GM18508 (cell line): ENCODE measurements at regions not wholly inside any gene's neighbourhood (a gene's known extent, or its start where the extent isn't known, plus 50 kb on each side); places are given as distances from the start of the nearest gene placed in this dataset.
"Not testable (repeated sequence)": the region's sequence is repeated elsewhere in the genome, so short reads cannot be mapped to it uniquely, and the experiment has no call there.

ENCODE experiments used
- ATAC-seq: cut with Tn5 transposase; IDR thresholded peaks from one replicate; pipeline ENCODE4 v1.9.1; 2021; ENCODE audit warnings: moderate number of reproducible peaks; ENCODE audit not compliant: insufficient read depth, unreplicated experiment

DNA sequence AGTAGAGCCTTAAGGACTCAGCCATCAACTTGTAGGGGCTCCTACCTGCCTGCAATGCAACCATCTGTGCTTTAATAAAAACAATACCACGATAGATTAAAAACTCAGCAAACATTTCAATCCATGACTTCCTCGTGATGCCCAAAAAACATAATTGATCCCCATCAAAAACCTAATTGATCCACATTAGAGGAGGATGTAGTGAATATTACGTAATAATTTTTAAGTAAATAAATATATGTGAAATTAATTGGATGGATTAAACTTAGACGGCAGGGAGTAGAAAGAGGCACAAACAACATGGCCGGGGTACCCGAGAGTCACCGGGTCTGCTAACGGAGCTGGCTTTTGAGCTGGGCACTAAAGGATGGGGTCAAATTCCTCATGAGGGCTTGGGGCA lies 87.3 kb downstream of the ARL4C start:
- no peak for ATAC-seq

DNA sequence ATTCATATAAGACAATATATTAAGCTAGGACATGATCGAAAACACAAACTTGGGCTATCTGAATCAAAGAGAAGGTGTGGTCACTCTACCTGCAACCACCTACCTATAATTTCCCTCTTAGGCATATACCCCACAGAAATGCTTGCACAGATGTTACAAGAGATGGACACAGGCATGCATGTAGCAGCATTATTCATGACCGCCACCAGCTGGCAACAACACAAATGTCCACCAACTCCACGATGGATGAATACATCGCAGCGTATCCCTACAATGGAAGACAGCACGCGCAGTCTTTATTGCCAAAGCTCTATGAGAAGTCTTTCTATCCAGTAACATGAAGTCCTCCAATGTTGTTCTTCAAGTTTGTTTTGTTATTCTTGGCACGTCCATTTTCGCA lies 90.8 kb downstream of the ARL4C start:
- no peak for ATAC-seq

DNA sequence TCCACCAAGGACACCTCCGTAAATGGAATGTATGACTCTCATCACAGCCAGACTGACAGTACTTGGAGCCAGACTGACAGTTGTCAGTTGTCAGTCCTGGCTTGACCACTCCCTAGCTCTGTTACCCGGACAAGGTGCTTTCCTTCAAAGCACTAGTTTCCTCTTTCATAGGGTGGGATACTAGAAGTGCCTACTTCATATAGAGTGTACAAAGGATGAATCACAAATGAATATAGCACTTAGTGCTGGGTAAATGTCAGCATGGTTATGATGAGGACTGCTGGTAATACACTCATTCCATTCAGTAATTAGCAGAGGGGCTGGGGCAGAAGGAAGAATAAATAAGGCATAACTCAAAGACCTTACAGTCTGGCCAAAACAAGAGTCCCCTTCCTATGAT lies 91.4 kb downstream of the ARL4C start:
- ATAC-seq = no peak

DNA sequence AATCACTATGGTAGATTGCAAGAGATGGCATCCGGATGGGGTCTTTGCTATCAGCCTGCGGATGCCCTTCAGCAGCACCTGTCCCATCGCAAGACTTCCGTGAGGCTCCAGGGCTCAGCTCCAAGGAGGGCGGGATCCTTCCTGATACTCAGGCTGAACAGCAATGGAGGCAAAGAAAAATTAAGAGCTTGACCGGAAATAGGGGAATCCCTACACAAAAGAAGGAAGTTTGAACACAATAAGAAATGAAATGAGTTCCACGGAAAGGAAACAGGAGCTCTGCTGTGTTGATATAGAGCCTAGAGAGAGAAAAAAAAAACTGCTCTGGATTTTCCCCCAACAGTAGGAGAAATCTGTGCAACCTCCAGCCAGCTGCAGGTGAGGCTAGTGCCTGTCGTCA lies 91.9 kb downstream of the ARL4C start:
- no peak for ATAC-seq

DNA sequence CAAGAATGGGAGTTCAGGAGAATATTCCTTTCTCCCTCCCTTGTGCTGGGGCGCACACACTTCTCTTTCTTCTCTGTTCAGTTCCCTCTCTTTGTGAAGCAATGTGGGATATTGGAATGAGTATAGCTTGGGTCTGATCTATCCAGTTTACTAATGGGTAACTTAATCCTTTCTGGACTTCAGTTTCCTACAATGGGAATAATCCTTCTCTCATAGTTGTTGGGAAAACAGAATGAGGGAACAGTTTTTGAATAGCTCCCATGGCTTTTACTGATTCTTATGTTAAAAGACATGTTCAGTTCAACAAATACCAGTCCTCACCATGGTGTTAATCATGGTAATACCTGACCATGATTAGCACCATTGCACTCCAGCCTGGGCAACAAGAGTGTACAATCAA lies 93.1 kb downstream of the ARL4C start:
- ATAC-seq = no peak

GRCh38 chr2:234403074-234403473 lies 93.8 kb downstream of the ARL4C start:
- no peak for ATAC-seq

DNA sequence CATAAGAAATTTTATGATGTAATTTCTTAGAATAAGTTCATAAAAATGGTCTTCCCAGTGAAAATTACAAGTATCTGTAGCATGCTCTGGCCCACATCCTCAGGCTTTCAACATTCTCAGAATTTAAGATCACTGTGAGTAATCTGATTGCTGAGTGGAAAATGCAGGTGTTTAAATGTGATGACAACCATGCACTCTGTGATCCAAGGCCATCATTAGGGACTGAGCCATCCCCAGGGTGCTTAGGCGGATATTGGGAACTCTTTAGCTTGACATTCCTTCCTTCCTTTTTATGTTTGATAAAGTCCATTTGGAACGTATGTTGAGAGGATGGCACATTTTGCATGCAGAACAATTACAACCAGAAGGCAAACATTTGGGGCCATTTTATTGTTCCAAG lies 95.5 kb downstream of the ARL4C start:
- ATAC-seq = no peak

- ATAC-seq = no peak
Measured at GRCh38 chr2:234399451-234400246, 97.2 kb downstream of the ARL4C start.

GRCh38 chr2:234398531-234398930 lies 98.3 kb downstream of the ARL4C start:
- no peak for ATAC-seq

GRCh38 chr2:234395891-234396420 lies 100.9 kb downstream of the ARL4C start:
- ATAC-seq = no peak

GRCh38 chr2:234394450-234394849 lies 102.4 kb downstream of the ARL4C start:
- ATAC-seq = no peak

GRCh38 chr2:234393354-234393753 lies 103.5 kb downstream of the ARL4C start:
- ATAC-seq = no peak

DNA sequence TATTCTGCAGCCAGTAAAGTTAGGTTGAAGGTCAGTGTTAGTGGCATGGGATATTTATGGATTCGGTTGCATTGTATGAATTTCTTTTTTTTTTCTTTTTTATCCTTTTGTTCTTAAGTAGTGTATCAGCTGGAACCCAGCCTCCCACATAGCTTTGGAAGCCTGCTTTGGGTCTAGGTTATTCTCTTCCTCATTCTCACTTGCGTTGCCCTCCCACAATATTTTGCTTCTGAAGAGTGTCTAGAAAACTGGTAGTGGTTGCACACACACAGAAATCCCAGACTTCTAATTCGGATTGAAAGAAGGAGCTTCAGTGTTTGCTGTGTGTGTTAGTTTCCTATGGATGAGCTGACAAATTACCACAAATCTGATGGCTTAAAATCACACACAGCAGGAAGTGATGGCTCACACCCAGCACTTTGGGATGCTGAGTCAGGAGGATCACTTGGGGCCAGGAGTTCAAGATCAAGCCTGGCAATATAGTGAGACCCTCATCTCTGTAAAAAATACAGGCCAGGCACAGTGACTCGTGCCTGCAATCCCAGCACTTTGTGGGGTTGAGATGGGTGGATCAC lies 104.8 kb downstream of the ARL4C start:
- no peak for ATAC-seq

- no peak for ATAC-seq
Measured at GRCh38 chr2:234391625-234392024, 105.3 kb downstream of the ARL4C start.

DNA sequence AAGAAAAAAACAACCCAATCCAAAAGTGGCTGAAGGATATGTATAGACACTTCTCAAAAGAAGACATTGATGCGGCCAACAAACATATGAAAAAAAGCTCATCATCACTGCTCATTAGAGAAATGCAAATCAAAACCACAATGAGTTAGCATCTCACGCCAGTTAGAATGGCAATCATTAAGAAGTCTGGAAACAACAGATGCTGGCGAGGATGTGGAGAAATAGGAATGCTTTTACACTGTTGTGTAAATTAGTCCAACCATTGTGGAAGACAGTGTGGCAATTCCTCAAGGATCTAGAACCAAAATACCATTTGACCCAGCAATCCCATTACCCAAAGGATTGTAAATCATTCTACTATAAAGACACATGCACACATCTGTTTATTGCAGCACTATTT lies 107.2 kb downstream of the ARL4C start:
- not testable (repeated sequence) for ATAC-seq

DNA sequence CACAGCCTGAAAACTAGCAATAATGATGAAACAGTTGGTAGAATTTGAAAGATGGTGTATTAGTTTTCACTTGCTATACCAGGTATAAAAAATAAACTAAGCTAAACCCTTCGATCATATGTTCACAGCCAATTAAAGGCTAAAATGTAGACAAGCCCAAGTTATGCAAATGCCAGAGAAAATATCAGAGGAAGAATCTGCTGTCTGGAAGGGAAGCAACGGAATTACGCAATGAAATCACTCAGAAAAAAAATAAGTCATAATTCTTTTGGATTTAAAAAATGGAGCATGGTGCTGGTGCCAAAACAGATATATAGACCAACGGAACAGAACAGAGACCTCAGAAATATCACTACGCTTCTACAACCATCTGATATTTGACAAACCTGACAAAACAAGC lies 108.3 kb downstream of the ARL4C start:
- ATAC-seq = no peak

DNA sequence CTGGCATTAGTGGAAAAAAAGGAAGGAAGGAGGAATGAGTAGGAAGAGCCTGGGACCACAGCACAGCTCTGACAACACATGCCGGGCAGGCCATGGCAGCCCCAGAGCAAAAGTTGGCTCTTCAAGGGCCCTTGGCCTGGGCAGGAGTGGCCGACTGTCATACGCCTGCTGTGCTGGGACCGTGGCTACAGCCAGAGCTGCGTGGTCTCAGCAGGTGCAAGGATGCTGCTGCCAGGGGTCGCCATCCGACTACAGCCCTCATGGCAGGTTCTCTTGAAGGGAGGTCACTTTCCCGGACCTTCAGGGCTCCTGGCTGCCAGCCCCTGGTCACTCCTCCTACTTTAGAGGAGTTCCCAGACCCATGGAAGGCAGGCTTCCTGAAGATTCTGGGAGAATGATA lies 109.9 kb downstream of the ARL4C start:
- no peak for ATAC-seq

GRCh38 chr2:234382131-234382530 lies 114.8 kb downstream of the ARL4C start:
- no peak for ATAC-seq

- ATAC-seq = not testable (repeated sequence)
Measured at GRCh38 chr2:234378958-234379357, 117.9 kb downstream of the ARL4C start.

- ATAC-seq = no peak
Measured at GRCh38 chr2:234378440-234378839, 118.4 kb downstream of the ARL4C start.

GRCh38 chr2:234377761-234378391 lies 119.0 kb downstream of the ARL4C start:
- no peak for ATAC-seq
